AG09309 (cell line): ENCODE measurements at regions not wholly inside any gene's neighbourhood (a gene's known extent, or its start where the extent isn't known, plus 50 kb on each side); places are given as distances from the start of the nearest gene placed in this dataset.

Experiments
- DNase-seq: peaks from one replicate; pipeline ENCODE4 v3.0.0-alpha.2; 2010; ENCODE audit warnings: low read depth
- H3K4me3 ChIP-seq: 2 replicates; pipeline ENCODE4 v1.5.1; 2011; ENCODE audit warnings: mild to moderate bottlenecking, low read depth, low read length, moderate library complexity; ENCODE audit not compliant: control insufficient read depth
- CTCF ChIP-seq: IDR thresholded peaks from 2 replicates; pipeline ENCODE4 v1.5.1; 2011; ENCODE audit warnings: mild to moderate bottlenecking, low read depth, low read length, inconsistent platforms; ENCODE audit not compliant: insufficient read depth, control insufficient read depth; ENCODE audit errors: missing control alignments

- no peak for TF ChIP-seq CTCF
- no peak for DNase-seq
- H3K4me3 ChIP-seq: peak overlapping the region; percentile 53
Observed at GRCh38 chr2:64768491-64769005, 114.8 kb upstream of the SERTAD2 start.

DNA sequence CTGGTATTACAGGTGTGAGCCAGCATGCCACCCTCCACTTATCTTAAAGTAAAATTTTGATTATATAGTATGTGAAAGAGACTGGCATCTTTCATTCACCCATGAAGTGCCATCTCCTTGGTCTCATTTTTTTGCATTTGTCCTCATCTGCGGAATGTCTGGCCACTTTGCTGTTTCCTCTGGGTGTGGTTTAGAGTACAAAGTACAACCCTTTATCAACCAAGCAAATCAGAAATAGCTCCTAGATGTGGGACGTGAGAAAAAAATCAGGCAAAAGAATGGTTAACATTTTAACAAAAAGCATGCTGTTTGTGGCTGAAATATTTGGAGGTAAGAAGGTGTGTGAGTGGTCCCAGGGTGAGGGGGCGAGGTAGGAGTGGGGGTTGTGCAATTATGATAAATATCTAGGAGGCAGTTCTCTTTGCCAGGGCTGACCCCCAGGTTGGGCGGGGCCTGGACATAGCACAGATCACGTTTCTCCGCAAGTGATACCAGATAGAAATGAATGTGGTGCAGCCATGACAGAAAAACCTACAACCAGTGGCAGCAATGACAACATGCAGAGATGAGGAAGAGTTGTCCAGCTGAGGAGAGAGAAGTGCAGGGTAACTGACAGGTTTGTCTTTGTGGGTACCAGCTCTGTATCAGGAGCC is 115.8 kb upstream of the SERTAD2 start:
- no peak for DNase-seq
- no peak overlapping the region for H3K4me3 ChIP-seq
- no peak for TF ChIP-seq CTCF

DNA sequence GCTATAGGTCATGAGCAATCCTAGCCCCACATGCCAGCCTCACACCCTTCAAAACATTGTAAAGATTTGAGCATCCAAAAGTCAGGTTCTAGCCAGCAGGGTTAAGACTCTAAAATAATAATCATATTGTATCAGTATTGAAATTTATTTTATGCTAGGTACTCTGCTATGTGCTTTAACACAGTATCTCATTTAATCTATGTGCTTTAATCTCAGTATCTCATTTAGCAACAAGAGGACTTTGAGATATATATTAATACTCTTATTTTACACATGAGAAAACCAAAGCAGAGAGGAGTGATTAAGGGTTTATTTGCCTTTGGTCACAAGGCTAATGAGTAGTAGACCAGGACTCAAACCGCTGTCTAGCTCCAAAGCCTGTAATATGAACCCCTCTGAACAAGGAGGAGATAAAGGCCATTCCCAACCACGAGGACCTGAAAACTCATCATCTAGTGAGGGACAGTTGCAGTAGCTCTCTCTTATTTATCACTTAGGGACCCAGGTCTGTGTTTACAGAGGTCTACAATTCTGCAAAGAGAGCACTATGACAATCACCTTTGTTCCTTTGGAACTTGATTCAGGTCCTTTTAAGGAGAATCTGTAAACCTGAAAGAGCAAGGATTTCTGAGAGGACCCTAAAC is 116.5 kb upstream of the SERTAD2 start:
- no peak for DNase-seq
- no peak overlapping the region for H3K4me3 ChIP-seq
- TF ChIP-seq CTCF: no peak

GRCh38 chr2:64770781-64771334 is 117.1 kb upstream of the SERTAD2 start:
- peak; percentile 9 for TF ChIP-seq CTCF
- DNase-seq: peak; percentile 87
- no peak overlapping the region for H3K4me3 ChIP-seq

- TF ChIP-seq CTCF: no peak
- no peak overlapping the region for H3K4me3 ChIP-seq
- DNase-seq: no peak
Observed at GRCh38 chr2:64771737-64772136, 118.0 kb upstream of the SERTAD2 start.

GRCh38 chr2:64773461-64774118 is 119.9 kb upstream of the SERTAD2 start:
- no peak overlapping the region for H3K4me3 ChIP-seq
- no peak for DNase-seq
- TF ChIP-seq CTCF: no peak
